ENCODE measurements at regions not wholly inside any gene's neighbourhood (a gene's known extent, or its start where the extent isn't known, plus 50 kb on each side); places are given as distances from the start of the nearest gene placed in this dataset.

DNA sequence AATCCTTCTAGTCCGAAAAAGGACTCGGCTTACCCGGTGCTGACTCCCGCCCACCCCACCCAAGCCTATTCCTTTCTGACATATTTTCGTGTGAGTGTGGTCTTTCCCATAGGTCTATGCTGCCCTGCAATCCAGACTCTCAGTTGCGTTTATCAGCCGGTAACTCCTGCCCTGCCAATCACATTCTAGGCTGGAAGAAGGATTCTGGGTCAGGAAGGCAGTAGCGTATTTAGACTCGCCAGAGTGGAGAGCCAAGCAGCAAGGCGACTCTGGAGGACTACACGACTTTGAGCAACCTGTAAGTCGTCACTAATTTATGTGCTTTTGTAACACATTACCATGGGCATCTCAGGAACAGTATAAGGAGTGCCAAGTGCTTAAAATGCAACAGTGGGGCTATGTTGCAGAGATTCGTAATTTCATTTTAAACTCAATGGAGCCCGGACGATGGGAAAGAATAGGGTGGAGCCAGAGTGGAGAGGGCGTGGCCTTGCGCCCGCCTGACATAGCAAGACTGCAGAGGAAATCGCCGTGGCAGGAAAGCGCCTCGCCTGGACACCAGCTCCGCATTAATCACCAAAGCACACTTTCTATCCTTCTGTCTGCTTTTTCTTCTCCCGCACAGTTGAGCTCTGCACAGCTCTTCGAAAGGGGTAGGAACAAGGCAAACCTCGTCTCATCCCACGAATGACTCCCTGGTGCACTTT lies 1044.2 kb downstream of the AGBL1 start:
- H2AFZ ChIP-seq (ENCODE audit: low read length): no peak overlapping the region
- H3K79me2 ChIP-seq (ENCODE audit: control insufficient read depth, insufficient read depth, low read length): no peaks in the 10 kb centered on the region
- no peaks in the 10 kb centered on the region for H3K4me1 ChIP-seq (ENCODE audit: control insufficient read depth, extremely low read depth, insufficient read depth, low read length)
- TF ChIP-seq, protein P1, sequence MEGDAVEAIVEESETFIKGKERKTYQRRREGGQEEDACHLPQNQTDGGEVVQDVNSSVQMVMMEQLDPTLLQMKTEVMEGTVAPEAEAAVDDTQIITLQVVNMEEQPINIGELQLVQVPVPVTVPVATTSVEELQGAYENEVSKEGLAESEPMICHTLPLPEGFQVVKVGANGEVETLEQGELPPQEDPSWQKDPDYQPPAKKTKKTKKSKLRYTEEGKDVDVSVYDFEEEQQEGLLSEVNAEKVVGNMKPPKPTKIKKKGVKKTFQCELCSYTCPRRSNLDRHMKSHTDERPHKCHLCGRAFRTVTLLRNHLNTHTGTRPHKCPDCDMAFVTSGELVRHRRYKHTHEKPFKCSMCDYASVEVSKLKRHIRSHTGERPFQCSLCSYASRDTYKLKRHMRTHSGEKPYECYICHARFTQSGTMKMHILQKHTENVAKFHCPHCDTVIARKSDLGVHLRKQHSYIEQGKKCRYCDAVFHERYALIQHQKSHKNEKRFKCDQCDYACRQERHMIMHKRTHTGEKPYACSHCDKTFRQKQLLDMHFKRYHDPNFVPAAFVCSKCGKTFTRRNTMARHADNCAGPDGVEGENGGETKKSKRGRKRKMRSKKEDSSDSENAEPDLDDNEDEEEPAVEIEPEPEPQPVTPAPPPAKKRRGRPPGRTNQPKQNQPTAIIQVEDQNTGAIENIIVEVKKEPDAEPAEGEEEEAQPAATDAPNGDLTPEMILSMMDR (conservative IDR thresholded peaks at IDR 0.05 in 1 of 2, IDR thresholded peaks at IDR 0.05 in 1 of 2; ENCODE audit: low read depth in 1 of 2, low read length in 2 of 2): no peak
- TF ChIP-seq EZH2 (IDR thresholded peaks at IDR 0.05; ENCODE audit: low read length, missing control alignments): no peak
- H3K4me3 ChIP-seq (replicated peaks in 1 of 4; ENCODE audit: control extremely low read depth in 1 of 4, insufficient read depth in 1 of 4, low read depth in 3 of 4, low read length in 4 of 4): no peak overlapping the region
- no peak overlapping the region for H3K9ac ChIP-seq (ENCODE audit: insufficient read depth, low read length)
- H4K20me1 ChIP-seq (ENCODE audit: control insufficient read depth, extremely low read depth, insufficient read depth, low read length): no peaks in the 10 kb centered on the region
- H3K27ac ChIP-seq (ENCODE audit: insufficient read depth, low read length): no peak overlapping the region
- H3K4me2 ChIP-seq (ENCODE audit: extremely low read depth, insufficient read depth, low read length): no peak overlapping the region
- no peak for DNase-seq (ENCODE audit: low read depth in 2 of 2)
- H3K27me3 ChIP-seq (ENCODE audit: control insufficient read depth, insufficient read depth, low read length): no peaks in the 10 kb centered on the region
- H3K9me3 ChIP-seq (ENCODE audit: control insufficient read depth, insufficient read depth, low read depth, low read length): no peaks in the 10 kb centered on the region
- no peaks in the 10 kb centered on the region for H3K36me3 ChIP-seq (ENCODE audit: control insufficient read depth, insufficient read depth, low read length)

DNA sequence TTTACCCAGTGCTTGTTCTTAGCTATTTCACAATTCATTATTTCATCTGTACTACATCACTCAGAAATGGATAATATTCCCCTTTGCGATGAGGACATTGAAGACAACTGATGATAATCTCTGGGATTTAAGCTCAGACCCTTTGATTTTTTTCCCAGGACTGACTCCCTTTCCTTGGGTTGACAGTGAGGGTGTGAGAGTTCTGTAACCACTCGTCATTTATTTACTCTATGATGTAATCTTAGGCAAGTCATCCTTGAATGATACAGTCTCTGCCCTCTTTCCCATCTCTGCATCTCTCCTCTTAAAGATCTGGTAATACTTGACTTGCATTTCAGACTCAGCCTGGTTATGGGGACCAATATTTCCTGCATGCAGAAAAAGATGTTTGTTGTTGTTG lies 1041.7 kb downstream of the AGBL1 start:
- H3K27me3 ChIP-seq (ENCODE audit: control insufficient read depth, insufficient read depth, low read length): no peaks in the 10 kb centered on the region
- H3K27ac ChIP-seq (ENCODE audit: insufficient read depth, low read length): no peak overlapping the region
- no peaks in the 10 kb centered on the region for H3K4me1 ChIP-seq (ENCODE audit: control insufficient read depth, extremely low read depth, insufficient read depth, low read length)
- H3K36me3 ChIP-seq (ENCODE audit: control insufficient read depth, insufficient read depth, low read length): no peaks in the 10 kb centered on the region
- no peak overlapping the region for H2AFZ ChIP-seq (ENCODE audit: low read length)
- no peak overlapping the region for H3K9ac ChIP-seq (ENCODE audit: insufficient read depth, low read length)
- H4K20me1 ChIP-seq (ENCODE audit: control insufficient read depth, extremely low read depth, insufficient read depth, low read length): no peaks in the 10 kb centered on the region
- no peaks in the 10 kb centered on the region for H3K9me3 ChIP-seq (ENCODE audit: control insufficient read depth, insufficient read depth, low read depth, low read length)
- H3K4me3 ChIP-seq (replicated peaks in 1 of 4; ENCODE audit: control extremely low read depth in 1 of 4, insufficient read depth in 1 of 4, low read depth in 3 of 4, low read length in 4 of 4): no peak overlapping the region
- no peak overlapping the region for H3K4me2 ChIP-seq (ENCODE audit: extremely low read depth, insufficient read depth, low read length)
- H3K79me2 ChIP-seq (ENCODE audit: control insufficient read depth, insufficient read depth, low read length): no peaks in the 10 kb centered on the region
- DNase-seq (ENCODE audit: low read depth in 2 of 2): peak in 1 of 2 donors; percentile 24
- TF ChIP-seq EZH2 (IDR thresholded peaks at IDR 0.05; ENCODE audit: low read length, missing control alignments): no peak
- TF ChIP-seq, protein P1 (conservative IDR thresholded peaks at IDR 0.05 in 1 of 2, IDR thresholded peaks at IDR 0.05 in 1 of 2; ENCODE audit: low read depth in 1 of 2, low read length in 2 of 2): no peak

DNA sequence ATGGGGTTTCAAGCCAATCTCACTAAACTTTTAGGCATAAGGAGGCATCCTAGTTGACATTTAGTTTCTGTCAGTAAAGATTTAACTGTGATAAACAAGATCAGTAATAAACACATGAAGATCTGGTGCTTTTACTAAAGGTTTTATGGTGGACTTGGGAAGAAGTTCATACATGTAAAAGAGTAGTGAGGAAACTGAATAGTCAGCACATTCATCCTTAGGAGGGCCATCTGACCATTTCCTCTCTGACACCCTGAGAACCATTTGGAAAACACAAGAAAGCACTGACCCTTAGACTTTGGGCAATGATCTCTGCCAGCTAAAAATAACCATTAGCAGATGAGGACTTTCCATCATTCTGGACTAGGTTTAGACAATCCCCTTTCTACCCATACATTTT lies 1040.9 kb downstream of the AGBL1 start:
- no peaks in the 10 kb centered on the region for H4K20me1 ChIP-seq (ENCODE audit: control insufficient read depth, extremely low read depth, insufficient read depth, low read length)
- H3K9me3 ChIP-seq (ENCODE audit: control insufficient read depth, insufficient read depth, low read depth, low read length): no peaks in the 10 kb centered on the region
- H3K9ac ChIP-seq (ENCODE audit: insufficient read depth, low read length): no peak overlapping the region
- no peaks in the 10 kb centered on the region for H3K79me2 ChIP-seq (ENCODE audit: control insufficient read depth, insufficient read depth, low read length)
- no peak overlapping the region for H3K27ac ChIP-seq (ENCODE audit: insufficient read depth, low read length)
- no peak overlapping the region for H2AFZ ChIP-seq (ENCODE audit: low read length)
- no peak overlapping the region for H3K4me3 ChIP-seq (replicated peaks in 1 of 4; ENCODE audit: control extremely low read depth in 1 of 4, insufficient read depth in 1 of 4, low read depth in 3 of 4, low read length in 4 of 4)
- TF ChIP-seq, protein P1 (conservative IDR thresholded peaks at IDR 0.05 in 1 of 2, IDR thresholded peaks at IDR 0.05 in 1 of 2; ENCODE audit: low read depth in 1 of 2, low read length in 2 of 2): no peak
- TF ChIP-seq EZH2 (IDR thresholded peaks at IDR 0.05; ENCODE audit: low read length, missing control alignments): no peak
- no peaks in the 10 kb centered on the region for H3K36me3 ChIP-seq (ENCODE audit: control insufficient read depth, insufficient read depth, low read length)
- no peaks in the 10 kb centered on the region for H3K4me1 ChIP-seq (ENCODE audit: control insufficient read depth, extremely low read depth, insufficient read depth, low read length)
- H3K4me2 ChIP-seq (ENCODE audit: extremely low read depth, insufficient read depth, low read length): no peak overlapping the region
- no peaks in the 10 kb centered on the region for H3K27me3 ChIP-seq (ENCODE audit: control insufficient read depth, insufficient read depth, low read length)
- DNase-seq (ENCODE audit: low read depth in 2 of 2): no peak
